A204.1 (cell line): ENCODE measurements at regions not wholly inside any gene's neighbourhood (a gene's known extent, or its start where the extent isn't known, plus 50 kb on each side); places are given as distances from the start of the nearest gene placed in this dataset.
"Not testable (repeated sequence)": the region's sequence is repeated elsewhere in the genome, so short reads cannot be mapped to it uniquely, and the experiment has no call there.

Experiments used
- FAIRE-seq: peaks from 2 replicates; lab custom pipeline; 2012; peaks lifted over from hg19 to GRCh38; lab: Jason Lieb, UNC

GRCh38 chr2:52347292-52347691, 1315.4 kb upstream of the NRXN1 start:
- FAIRE-seq, result no peak

GRCh38 chr2:52345676-52346075, 1313.7 kb upstream of the NRXN1 start:
- no peak for FAIRE-seq

GRCh38 chr2:52345082-52345481, 1313.2 kb upstream of the NRXN1 start:
- no peak for FAIRE-seq

- FAIRE-seq, result no peak
Measured at GRCh38 chr2:52343706-52344266, 1311.9 kb upstream of the NRXN1 start.

- FAIRE-seq, result no peak
Measured at GRCh38 chr2:52343010-52343409, 1311.1 kb upstream of the NRXN1 start.

GRCh38 chr2:52342458-52342857, 1310.5 kb upstream of the NRXN1 start:
- no peak for FAIRE-seq

- no peak for FAIRE-seq
Measured at GRCh38 chr2:52341732-52342131, 1309.8 kb upstream of the NRXN1 start.

- FAIRE-seq, result no peak
Measured at GRCh38 chr2:52340171-52340570, 1308.2 kb upstream of the NRXN1 start.

- FAIRE-seq, result not testable (repeated sequence)
Measured at GRCh38 chr2:52337786-52338185, 1305.9 kb upstream of the NRXN1 start.

- no peak for FAIRE-seq
Measured at GRCh38 chr2:52336951-52337350, 1305.0 kb upstream of the NRXN1 start.

- FAIRE-seq, result no peak
Measured at GRCh38 chr2:52335727-52336126, 1303.8 kb upstream of the NRXN1 start.

GRCh38 chr2:52334185-52334584, 1302.3 kb upstream of the NRXN1 start:
- no peak for FAIRE-seq

GRCh38 chr2:52327641-52328040, 1295.7 kb upstream of the NRXN1 start:
- no peak for FAIRE-seq

GRCh38 chr2:52314231-52314630, 1282.3 kb upstream of the NRXN1 start:
- FAIRE-seq, result no peak

GRCh38 chr2:52312486-52312885, 1280.6 kb upstream of the NRXN1 start:
- no peak for FAIRE-seq

- FAIRE-seq, result no peak
Measured at GRCh38 chr2:52311862-52312261, 1279.9 kb upstream of the NRXN1 start.

- no peak for FAIRE-seq
Measured at GRCh38 chr2:52308156-52308555, 1276.2 kb upstream of the NRXN1 start.

- no peak for FAIRE-seq
Measured at GRCh38 chr2:52294628-52295027, 1262.7 kb upstream of the NRXN1 start.

GRCh38 chr2:52292801-52293200, 1260.9 kb upstream of the NRXN1 start:
- no peak for FAIRE-seq

GRCh38 chr2:52289741-52290140, 1257.8 kb upstream of the NRXN1 start:
- no peak for FAIRE-seq

- no peak for FAIRE-seq
Measured at GRCh38 chr2:52288596-52288995, 1256.7 kb upstream of the NRXN1 start.

- no peak for FAIRE-seq
Measured at GRCh38 chr2:52269696-52270485, 1238.0 kb upstream of the NRXN1 start.

GRCh38 chr2:52264911-52265310, 1233.0 kb upstream of the NRXN1 start:
- FAIRE-seq, result no peak

- FAIRE-seq, result no peak
Measured at GRCh38 chr2:52264488-52264887, 1232.6 kb upstream of the NRXN1 start.
